NT2/D1 (cell line): ENCODE measurements at regions not wholly inside any gene's neighbourhood (a gene's known extent, or its start where the extent isn't known, plus 50 kb on each side); places are given as distances from the start of the nearest gene placed in this dataset.

Experiments used
- SUZ12 ChIP-seq: IDR thresholded peaks from 2 replicates; pipeline ENCODE4 v1.6.1; 2011; ENCODE audit not compliant: insufficient read length, insufficient read depth; ENCODE audit errors: extremely low read depth
- YY1 ChIP-seq: IDR thresholded peaks from 2 replicates; pipeline ENCODE4 v1.6.1; 2011; ENCODE audit not compliant: insufficient read length, insufficient read depth
- ZNF274 ChIP-seq: IDR thresholded peaks from 2 replicates; pipeline ENCODE4 v1.6.1; 2011; ENCODE audit warnings: mild to moderate bottlenecking, low read depth, low read length

- TF ChIP-seq YY1 (no peak), ZNF274 (no peak), SUZ12 (no peak)
Measured at GRCh38 chr2:18762667-18763066, 173.3 kb upstream of the NT5C1B start.
